HepG2 (cell line): ENCODE measurements at regions not wholly inside any gene's neighbourhood (a gene's known extent, or its start where the extent isn't known, plus 50 kb on each side); places are given as distances from the start of the nearest gene placed in this dataset.

Experiments used
- ATAC-seq: fragments of 200-7000 bp; cut with Tn5 transposase; 3 replicates; pipeline ENCODE4 v1.9.1; 2020; ENCODE audit warnings: mild to moderate bottlenecking, moderate library complexity
- BruUV-seq: library from RNA; stranded (reverse); fragments of 400-500 nt; replicated peaks from 2 replicates; lab custom pipeline; 2021; lab: Mats Ljungman, UMichigan
- CTCF ChIA-PET: fragments of 300-600 bp; formaldehyde crosslinking; extraction: SDS; loops from one replicate; lab custom pipeline; 2021; ENCODE audit warnings: low total read pairs, inconsistent platforms, low intra/inter-chr PET ratio; lab: Yijun Ruan, JAX
- POLR2A ChIA-PET: fragments of 350-600 bp; sonication (Branson Sonifier 250); formaldehyde crosslinking; loops from one replicate; lab custom pipeline; 2020; ENCODE audit warnings: antibody characterized with exemption, inconsistent platforms; lab: Yijun Ruan, JAX
- DNase-seq: peaks from one replicate; pipeline ENCODE4 v3.0.0-alpha.2; 2015; ENCODE audit warnings: low spot score
- FAIRE-seq: peaks from 3 replicates; lab custom pipeline; 2011; peaks lifted over from hg19 to GRCh38; lab: Jason Lieb, UNC
- H2AFZ ChIP-seq: one replicate; pipeline ENCODE4 v1.6.1; 2011; ENCODE audit warnings: low read length, inconsistent platforms
- H3K27ac ChIP-seq: fragments of 300-600 bp; 3 replicates; pipeline ENCODE4 v1.8.0; 2011; ENCODE audit warnings: mixed run types, mild to moderate bottlenecking, mixed read lengths, low read length, inconsistent platforms; ENCODE audit not compliant: insufficient read depth; ENCODE audit errors: extremely low read length
- H3K27me3 ChIP-seq, 2 experiments: fragments of 200-600 bp in 1 of 2; 2 replicates in 1 of 2; 3 replicates in 1 of 2; pipeline versions ENCODE4 v1.6.0 to v1.8.0; 2011; ENCODE audit warnings: low read length in 2 of 2, mild to moderate bottlenecking in 2 of 2, moderate library complexity in 2 of 2, inconsistent platforms in 1 of 2; ENCODE audit not compliant: insufficient read depth in 2 of 2, control insufficient read depth in 1 of 2
- H3K36me3 ChIP-seq, 2 experiments: fragments of 200-600 bp in 1 of 2; replicated peaks in 1 of 2; 2 replicates in 1 of 2; 3 replicates in 1 of 2; pipeline versions ENCODE4 v1.5.1 to v1.8.0; 2011; ENCODE audit warnings: low read length in 2 of 2, inconsistent platforms in 1 of 2; ENCODE audit not compliant: insufficient read depth in 2 of 2, control insufficient read depth in 1 of 2
- H3K4me1 ChIP-seq: 2 replicates; pipeline ENCODE4 v1.5.1; 2012; ENCODE audit warnings: low read length, inconsistent platforms; ENCODE audit not compliant: insufficient read depth
- H3K4me2 ChIP-seq: 2 replicates; pipeline ENCODE4 v1.6.0; 2011; ENCODE audit warnings: low read depth, low read length, inconsistent platforms
- H3K4me3 ChIP-seq, 3 experiments: fragments of 200-600 bp in 1 of 3; sonication (generic), shearing (Covaris generic) in 1 of 3; replicated peaks in 1 of 3; 2 replicates each; pipeline ENCODE4 v1.5.1; 2011 to 2016; ENCODE audit warnings: low read length in 3 of 3, inconsistent platforms in 2 of 3, low read depth in 2 of 3, mild to moderate bottlenecking in 2 of 3, control low read depth in 1 of 3, mixed read lengths in 1 of 3; ENCODE audit not compliant: insufficient read depth in 1 of 3
- H3K79me2 ChIP-seq: one replicate; pipeline ENCODE4 v1.6.1; 2011; ENCODE audit warnings: low read length, inconsistent platforms; ENCODE audit not compliant: insufficient read depth
- H3K9ac ChIP-seq: 2 replicates; pipeline ENCODE4 v1.6.0; 2011; ENCODE audit warnings: mild to moderate bottlenecking, low read depth, low read length, inconsistent platforms; ENCODE audit not compliant: insufficient read depth
- H3K9me3 ChIP-seq: 2 replicates; pipeline ENCODE4 v1.5.1; 2012; ENCODE audit warnings: mild to moderate bottlenecking, low read length
- H4K20me1 ChIP-seq: 2 replicates; pipeline ENCODE4 v1.6.0; 2011; ENCODE audit warnings: inconsistent platforms, mild to moderate bottlenecking, low read length, moderate library complexity; ENCODE audit not compliant: insufficient read depth
- CHCHD3 ChIP-seq: sonication (generic); formaldehyde crosslinking; IDR thresholded peaks from 2 replicates; pipeline ENCODE4 v1.8.0; 2022; ENCODE audit warnings: mild to moderate bottlenecking, missing genetic modification reagents, moderate library complexity
- CREB1 ChIP-seq, 2 experiments: fragments of 450-650 bp in 1 of 2; IDR thresholded peaks; 2 replicates each; pipeline ENCODE4 v1.6.1; 2016 to 2017; ENCODE audit warnings: control low read depth in 1 of 2, mild to moderate bottlenecking in 1 of 2, missing compliant biosample characterization in 1 of 2, missing genetic modification characterization in 1 of 2
- GATAD2A ChIP-seq: IDR thresholded peaks from 2 replicates; pipeline ENCODE4 v1.6.1; 2016
- HNRNPL ChIP-seq: fragments of 200-400 bp; formaldehyde crosslinking; IDR thresholded peaks from 2 replicates; pipeline ENCODE4 v1.6.1; 2017; ENCODE audit warnings: mild to moderate bottlenecking, low read depth, low read length
- MIER2 ChIP-seq: IDR thresholded peaks from 2 replicates; pipeline ENCODE4 v1.6.1; 2016; ENCODE audit warnings: missing biosample characterization, missing genetic modification reagents
- MLXIP ChIP-seq: sonication (generic); formaldehyde crosslinking; IDR thresholded peaks from 2 replicates; pipeline ENCODE4 v1.9.0; 2021; ENCODE audit warnings: missing genetic modification reagents, borderline replicate concordance
- PCBP2 ChIP-seq: fragments of 200-400 bp; formaldehyde crosslinking; optimal IDR thresholded peaks from 2 replicates; pipeline ENCODE3; 2018; ENCODE audit warnings: low read length, low read depth; ENCODE audit not compliant: poor library complexity, severe bottlenecking
- PHF21A ChIP-seq: sonication (generic); formaldehyde crosslinking; IDR thresholded peaks from 2 replicates; pipeline ENCODE4 v1.5.0; 2020; ENCODE audit warnings: mild to moderate bottlenecking, missing genetic modification reagents
- SRY ChIP-seq: sonication (generic); formaldehyde crosslinking; IDR thresholded peaks from 2 replicates; pipeline ENCODE4 v1.8.0; 2022; ENCODE audit warnings: mild to moderate bottlenecking, missing genetic modification reagents
- THYN1 ChIP-seq: sonication (generic); formaldehyde crosslinking; IDR thresholded peaks from 2 replicates; pipeline ENCODE4 v1.8.1; 2023; ENCODE audit warnings: low read depth, mild to moderate bottlenecking, moderate library complexity, missing genetic modification reagents, borderline replicate concordance
- ZBTB21 ChIP-seq: sonication (generic); formaldehyde crosslinking; IDR thresholded peaks from 2 replicates; pipeline ENCODE4 v1.4.0; 2020; ENCODE audit warnings: missing genetic modification reagents
- ZMYM3 ChIP-seq: sonication (generic); formaldehyde crosslinking; IDR thresholded peaks from 2 replicates; pipeline ENCODE4 v1.5.1; 2020; ENCODE audit warnings: mild to moderate bottlenecking, missing genetic modification reagents
- ZNF234 ChIP-seq: sonication (generic); formaldehyde crosslinking; conservative IDR thresholded peaks from 2 replicates; pipeline ENCODE4 v1.5.1; 2020; ENCODE audit warnings: mild to moderate bottlenecking, missing genetic modification reagents
- ZNF331 ChIP-seq: sonication (generic); formaldehyde crosslinking; IDR thresholded peaks from 2 replicates; pipeline ENCODE4 v1.4.0; 2020; ENCODE audit warnings: missing genetic modification reagents
- ZNF430 ChIP-seq: sonication (generic); formaldehyde crosslinking; IDR thresholded peaks from 2 replicates; pipeline ENCODE4 v1.9.0; 2021; ENCODE audit warnings: mild to moderate bottlenecking, missing genetic modification reagents
- ZSCAN12 ChIP-seq: sonication (generic); formaldehyde crosslinking; IDR thresholded peaks from 2 replicates; pipeline ENCODE4 v1.9.0; 2021; ENCODE audit warnings: mild to moderate bottlenecking, missing genetic modification reagents
- WGBS: methylation state at CpG from one replicate; pipeline ENCODE4 v1.1.6; 2017; ENCODE audit warnings: low lambda C conversion rate; 5-methylcytosine and 5-hydroxymethylcytosine counted together
- in situ Hi-C: cut with HindIII; loops from 2 replicates; pipeline ENCODE4 v1.10.0; 2017; ENCODE audit warnings: low pct_unique_long_range_greater_than_20kb; ENCODE audit not compliant: extremely low pct_ligation_motif_present
- intact Hi-C: fragments of 100-400 bp; cut with micrococcal nuclease; formaldehyde crosslinking; loops from one replicate; pipeline ENCODE4 v1.10.0; 2022; ENCODE audit not compliant: unreplicated experiment
- TF ChIP-seq, protein P1 (sequence below): sonication (generic); formaldehyde crosslinking; IDR thresholded peaks from 2 replicates; pipeline ENCODE4 v1.5.0; 2020; ENCODE audit warnings: missing genetic modification reagents
- TF ChIP-seq, protein P2 (sequence below): sonication (generic); formaldehyde crosslinking; IDR thresholded peaks from 2 replicates; pipeline ENCODE4 v1.4.0; 2020; ENCODE audit warnings: missing genetic modification reagents
- TF ChIP-seq, protein P3 (sequence below): sonication (generic); formaldehyde crosslinking; IDR thresholded peaks from 2 replicates; pipeline ENCODE4 v1.8.0; 2022; ENCODE audit warnings: mild to moderate bottlenecking, missing genetic modification reagents, moderate library complexity

DNA sequence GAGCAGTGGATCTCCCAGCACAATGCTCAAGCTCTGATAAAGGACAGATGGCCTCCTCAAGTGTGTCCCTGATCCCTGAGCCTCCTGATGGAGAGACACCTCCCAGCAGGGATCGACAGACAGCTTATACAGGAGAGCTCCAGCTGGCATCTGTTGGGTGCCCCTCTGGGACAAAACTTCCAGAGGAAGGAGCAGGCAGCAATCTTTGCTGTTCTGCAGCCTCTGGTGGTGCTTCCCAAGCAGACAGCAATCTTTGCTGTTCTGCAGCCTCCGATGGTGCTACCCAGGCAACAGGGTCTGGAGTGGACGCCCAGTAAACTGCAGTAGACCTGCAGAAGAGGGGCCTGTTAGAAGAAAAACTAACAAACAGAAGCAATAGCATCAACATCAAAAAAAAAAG is 349.3 kb upstream of the SPRY2 start:
- Histone ChIP-seq H3K27ac (no peak overlapping the region), H3K4me2 (no peak overlapping the region), H3K79me2 (no peaks in the 10 kb centered on the region), H2AFZ (no peak overlapping the region), H3K4me3 (no peak overlapping the region), H3K36me3 (no peaks in the 10 kb centered on the region), H3K9ac (no peak overlapping the region), H3K9me3 (peaks cover 74% of the 10 kb centered on the region), H4K20me1 (no peaks in the 10 kb centered on the region), H3K4me1 (no peaks in the 10 kb centered on the region), H3K27me3 (no peaks in the 10 kb centered on the region)
- ChIA-PET POLR2A (no interaction called here), CTCF (no interaction called here)
- TF ChIP-seq ZNF234 (no peak), ZMYM3 (CRISPR knock-in tag) (no peak), ZNF331 (no peak), CHCHD3 (no peak), MLXIP (no peak), ZSCAN12 (CRISPR knock-in tag) (no peak), HNRNPL (no peak), PCBP2 (no peak), SRY (no peak), PHF21A (CRISPR knock-in tag) (no peak), MIER2 (CRISPR knock-in tag) (no peak), CREB1 (IDR thresholded peaks at IDR 0.05) (no peak), CREB1 (CRISPR knock-in tag; IDR thresholded peaks at IDR 0.05) (no peak), ZBTB21 (CRISPR knock-in tag) (no peak), ZNF430 (no peak), THYN1 (CRISPR knock-in tag) (no peak), GATAD2A (no peak)
- TF ChIP-seq, protein P1, sequence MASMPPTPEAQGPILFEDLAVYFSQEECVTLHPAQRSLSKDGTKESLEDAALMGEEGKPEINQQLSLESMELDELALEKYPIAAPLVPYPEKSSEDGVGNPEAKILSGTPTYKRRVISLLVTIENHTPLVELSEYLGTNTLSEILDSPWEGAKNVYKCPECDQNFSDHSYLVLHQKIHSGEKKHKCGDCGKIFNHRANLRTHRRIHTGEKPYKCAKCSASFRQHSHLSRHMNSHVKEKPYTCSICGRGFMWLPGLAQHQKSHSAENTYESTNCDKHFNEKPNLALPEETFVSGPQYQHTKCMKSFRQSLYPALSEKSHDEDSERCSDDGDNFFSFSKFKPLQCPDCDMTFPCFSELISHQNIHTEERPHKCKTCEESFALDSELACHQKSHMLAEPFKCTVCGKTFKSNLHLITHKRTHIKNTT (CRISPR knock-in tag) = no peak
- TF ChIP-seq, protein P2, sequence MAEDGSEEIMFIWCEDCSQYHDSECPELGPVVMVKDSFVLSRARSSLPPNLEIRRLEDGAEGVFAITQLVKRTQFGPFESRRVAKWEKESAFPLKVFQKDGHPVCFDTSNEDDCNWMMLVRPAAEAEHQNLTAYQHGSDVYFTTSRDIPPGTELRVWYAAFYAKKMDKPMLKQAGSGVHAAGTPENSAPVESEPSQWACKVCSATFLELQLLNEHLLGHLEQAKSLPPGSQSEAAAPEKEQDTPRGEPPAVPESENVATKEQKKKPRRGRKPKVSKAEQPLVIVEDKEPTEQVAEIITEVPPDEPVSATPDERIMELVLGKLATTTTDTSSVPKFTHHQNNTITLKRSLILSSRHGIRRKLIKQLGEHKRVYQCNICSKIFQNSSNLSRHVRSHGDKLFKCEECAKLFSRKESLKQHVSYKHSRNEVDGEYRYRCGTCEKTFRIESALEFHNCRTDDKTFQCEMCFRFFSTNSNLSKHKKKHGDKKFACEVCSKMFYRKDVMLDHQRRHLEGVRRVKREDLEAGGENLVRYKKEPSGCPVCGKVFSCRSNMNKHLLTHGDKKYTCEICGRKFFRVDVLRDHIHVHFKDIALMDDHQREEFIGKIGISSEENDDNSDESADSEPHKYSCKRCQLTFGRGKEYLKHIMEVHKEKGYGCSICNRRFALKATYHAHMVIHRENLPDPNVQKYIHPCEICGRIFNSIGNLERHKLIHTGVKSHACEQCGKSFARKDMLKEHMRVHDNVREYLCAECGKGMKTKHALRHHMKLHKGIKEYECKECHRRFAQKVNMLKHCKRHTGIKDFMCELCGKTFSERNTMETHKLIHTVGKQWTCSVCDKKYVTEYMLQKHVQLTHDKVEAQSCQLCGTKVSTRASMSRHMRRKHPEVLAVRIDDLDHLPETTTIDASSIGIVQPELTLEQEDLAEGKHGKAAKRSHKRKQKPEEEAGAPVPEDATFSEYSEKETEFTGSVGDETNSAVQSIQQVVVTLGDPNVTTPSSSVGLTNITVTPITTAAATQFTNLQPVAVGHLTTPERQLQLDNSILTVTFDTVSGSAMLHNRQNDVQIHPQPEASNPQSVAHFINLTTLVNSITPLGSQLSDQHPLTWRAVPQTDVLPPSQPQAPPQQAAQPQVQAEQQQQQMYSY (CRISPR knock-in tag) = no peak
- TF ChIP-seq, protein P3, sequence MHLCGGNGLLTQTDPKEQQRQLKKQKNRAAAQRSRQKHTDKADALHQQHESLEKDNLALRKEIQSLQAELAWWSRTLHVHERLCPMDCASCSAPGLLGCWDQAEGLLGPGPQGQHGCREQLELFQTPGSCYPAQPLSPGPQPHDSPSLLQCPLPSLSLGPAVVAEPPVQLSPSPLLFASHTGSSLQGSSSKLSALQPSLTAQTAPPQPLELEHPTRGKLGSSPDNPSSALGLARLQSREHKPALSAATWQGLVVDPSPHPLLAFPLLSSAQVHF (CRISPR knock-in tag) = no peak
- in situ Hi-C loops (no loop called here), intact Hi-C loops (no loop called here)
- ATAC-seq (no peak), FAIRE-seq (no peak), DNase-seq (no peak)
- WGBS = 17% methylated on average over 3 of the region's 3 CpGs
- BruUV-seq = no TSS peak
